Body of pancreas (tissue), 4 donors: ENCODE measurements at regions not wholly inside any gene's neighbourhood (a gene's known extent, or its start where the extent isn't known, plus 50 kb on each side); places are given as distances from the start of the nearest gene placed in this dataset.

Experiments used
- POLR2A ChIP-seq, 3 donors: fragments of 450-650 bp; IDR thresholded peaks; one replicate each; pipeline ENCODE4 v1.6.1; 2016; ENCODE audit warnings: antibody characterized with exemption in 3 of 3, mild to moderate bottlenecking in 2 of 3
- TF ChIP-seq, protein P1 (sequence below), 7 experiments: fragments of 450-650 bp in 4 of 7; fragments of 200-600 bp in 3 of 7; sonication (generic) in 3 of 7; IDR thresholded peaks; one replicate each; pipeline ENCODE4 v1.5.1; 2016 to 2019; ENCODE audit warnings: antibody characterized with exemption in 7 of 7

DNA sequence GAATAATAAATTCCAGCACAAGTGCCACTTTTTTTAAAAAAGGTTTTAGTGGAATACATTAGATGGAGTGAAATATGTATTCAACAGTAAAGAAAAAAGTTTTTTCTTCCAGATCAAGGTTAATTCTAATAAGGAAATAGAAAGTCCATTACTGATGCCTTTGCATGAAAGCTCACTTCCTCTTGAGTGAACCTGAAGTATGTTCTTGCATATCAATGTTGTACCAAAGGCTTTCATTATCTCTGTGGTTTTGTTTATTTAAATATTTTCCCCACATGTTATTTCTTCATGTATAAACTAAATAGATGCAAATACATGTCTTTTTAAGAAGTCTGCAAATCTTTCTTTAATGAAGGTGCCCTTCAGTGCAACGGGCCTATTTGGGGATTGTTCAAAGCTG lies 307.9 kb downstream of the C4orf33 start:
- no peak for TF ChIP-seq POLR2A (IDR thresholded peaks at IDR 0.05)
- TF ChIP-seq, protein P1, sequence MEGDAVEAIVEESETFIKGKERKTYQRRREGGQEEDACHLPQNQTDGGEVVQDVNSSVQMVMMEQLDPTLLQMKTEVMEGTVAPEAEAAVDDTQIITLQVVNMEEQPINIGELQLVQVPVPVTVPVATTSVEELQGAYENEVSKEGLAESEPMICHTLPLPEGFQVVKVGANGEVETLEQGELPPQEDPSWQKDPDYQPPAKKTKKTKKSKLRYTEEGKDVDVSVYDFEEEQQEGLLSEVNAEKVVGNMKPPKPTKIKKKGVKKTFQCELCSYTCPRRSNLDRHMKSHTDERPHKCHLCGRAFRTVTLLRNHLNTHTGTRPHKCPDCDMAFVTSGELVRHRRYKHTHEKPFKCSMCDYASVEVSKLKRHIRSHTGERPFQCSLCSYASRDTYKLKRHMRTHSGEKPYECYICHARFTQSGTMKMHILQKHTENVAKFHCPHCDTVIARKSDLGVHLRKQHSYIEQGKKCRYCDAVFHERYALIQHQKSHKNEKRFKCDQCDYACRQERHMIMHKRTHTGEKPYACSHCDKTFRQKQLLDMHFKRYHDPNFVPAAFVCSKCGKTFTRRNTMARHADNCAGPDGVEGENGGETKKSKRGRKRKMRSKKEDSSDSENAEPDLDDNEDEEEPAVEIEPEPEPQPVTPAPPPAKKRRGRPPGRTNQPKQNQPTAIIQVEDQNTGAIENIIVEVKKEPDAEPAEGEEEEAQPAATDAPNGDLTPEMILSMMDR (IDR thresholded peaks at IDR 0.05) = no peak
